ENCODE measurements at regions not wholly inside any gene's neighbourhood (a gene's known extent, or its start where the extent isn't known, plus 50 kb on each side); places are given as distances from the start of the nearest gene placed in this dataset.

DNA sequence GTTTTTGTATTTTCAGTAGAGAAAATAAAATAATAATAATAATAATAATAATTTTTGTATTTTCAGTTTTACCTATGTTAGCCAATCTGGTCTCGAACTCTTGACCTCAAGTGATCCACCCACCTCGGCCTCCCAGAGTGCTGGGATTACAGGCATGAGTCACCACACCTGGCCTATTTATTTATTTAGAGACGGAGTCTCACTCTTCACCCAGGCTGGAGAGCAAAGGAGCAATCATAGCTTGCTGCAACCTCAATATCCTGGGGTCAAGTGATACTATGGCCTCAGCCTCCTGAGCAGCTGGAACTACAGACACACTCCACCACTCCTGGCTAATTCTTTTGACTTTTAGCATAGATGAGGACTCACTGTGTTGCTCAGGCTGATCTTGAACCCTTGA, 167.5 kb downstream of the TLE1 start:
- TF ChIP-seq, protein P1, sequence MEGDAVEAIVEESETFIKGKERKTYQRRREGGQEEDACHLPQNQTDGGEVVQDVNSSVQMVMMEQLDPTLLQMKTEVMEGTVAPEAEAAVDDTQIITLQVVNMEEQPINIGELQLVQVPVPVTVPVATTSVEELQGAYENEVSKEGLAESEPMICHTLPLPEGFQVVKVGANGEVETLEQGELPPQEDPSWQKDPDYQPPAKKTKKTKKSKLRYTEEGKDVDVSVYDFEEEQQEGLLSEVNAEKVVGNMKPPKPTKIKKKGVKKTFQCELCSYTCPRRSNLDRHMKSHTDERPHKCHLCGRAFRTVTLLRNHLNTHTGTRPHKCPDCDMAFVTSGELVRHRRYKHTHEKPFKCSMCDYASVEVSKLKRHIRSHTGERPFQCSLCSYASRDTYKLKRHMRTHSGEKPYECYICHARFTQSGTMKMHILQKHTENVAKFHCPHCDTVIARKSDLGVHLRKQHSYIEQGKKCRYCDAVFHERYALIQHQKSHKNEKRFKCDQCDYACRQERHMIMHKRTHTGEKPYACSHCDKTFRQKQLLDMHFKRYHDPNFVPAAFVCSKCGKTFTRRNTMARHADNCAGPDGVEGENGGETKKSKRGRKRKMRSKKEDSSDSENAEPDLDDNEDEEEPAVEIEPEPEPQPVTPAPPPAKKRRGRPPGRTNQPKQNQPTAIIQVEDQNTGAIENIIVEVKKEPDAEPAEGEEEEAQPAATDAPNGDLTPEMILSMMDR (IDR thresholded peaks at IDR 0.05; ENCODE audit: extremely low read depth, missing control alignments) = no peak
- DNase-seq (ENCODE audit: low spot score) = no peak

DNA sequence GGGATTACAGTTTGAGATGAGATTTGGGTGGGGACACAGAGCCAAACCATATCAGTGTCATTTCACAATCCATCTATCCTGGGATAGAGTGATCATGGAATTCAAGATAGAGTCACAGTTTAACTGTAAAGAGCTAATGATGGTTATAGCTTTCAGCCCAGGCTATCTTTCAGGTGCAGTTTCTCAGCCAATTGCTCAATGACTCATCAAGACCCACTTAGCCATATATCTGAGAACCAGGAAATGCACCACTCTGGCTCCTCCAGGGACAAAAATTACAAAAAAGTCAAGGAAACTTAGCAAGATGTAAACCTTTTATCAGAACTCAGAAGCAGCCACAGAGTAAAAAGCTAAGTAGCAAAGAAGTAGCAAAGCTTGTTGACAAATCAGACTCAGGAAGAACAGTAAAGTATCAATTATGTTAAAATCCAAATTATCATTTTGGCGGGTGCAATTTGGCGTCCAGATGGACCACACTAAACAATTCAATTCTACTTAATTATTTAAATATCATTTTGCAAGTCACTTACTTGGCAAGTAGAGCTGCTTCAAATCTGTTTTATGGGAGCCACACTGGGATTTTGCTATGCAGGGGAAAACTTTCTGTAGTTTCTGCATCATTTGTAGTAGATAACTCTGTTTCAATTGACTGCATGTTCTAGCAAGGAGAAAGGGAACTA, 169.4 kb downstream of the TLE1 start:
- TF ChIP-seq, protein P1 (IDR thresholded peaks at IDR 0.05; ENCODE audit: extremely low read depth, missing control alignments) = no peak

DNA sequence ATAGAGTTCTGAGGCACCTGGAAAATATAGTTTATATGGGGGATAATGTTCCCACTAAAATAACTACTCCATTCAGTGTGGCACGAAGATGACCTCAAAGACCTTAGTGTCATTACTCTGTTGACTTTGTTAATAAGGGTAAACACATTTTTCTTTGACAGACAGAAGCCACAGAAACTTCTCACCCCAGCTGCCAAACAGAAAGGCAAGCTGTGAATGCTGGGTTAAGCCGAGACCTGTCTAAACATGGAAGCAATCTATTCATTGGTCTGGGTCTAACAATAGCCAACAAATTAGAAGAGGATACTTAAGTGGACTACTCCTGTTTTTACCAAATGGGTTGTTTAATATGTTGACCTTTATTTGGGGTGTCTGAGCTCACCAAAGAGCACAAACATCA, 171.4 kb downstream of the TLE1 start:
- TF ChIP-seq, protein P1 (IDR thresholded peaks at IDR 0.05; ENCODE audit: extremely low read depth, missing control alignments) = no peak

More for the DNA sequence above, 169.4 kb downstream of the TLE1 start:
- DNase-seq (ENCODE audit: low spot score) = no peak

DNA sequence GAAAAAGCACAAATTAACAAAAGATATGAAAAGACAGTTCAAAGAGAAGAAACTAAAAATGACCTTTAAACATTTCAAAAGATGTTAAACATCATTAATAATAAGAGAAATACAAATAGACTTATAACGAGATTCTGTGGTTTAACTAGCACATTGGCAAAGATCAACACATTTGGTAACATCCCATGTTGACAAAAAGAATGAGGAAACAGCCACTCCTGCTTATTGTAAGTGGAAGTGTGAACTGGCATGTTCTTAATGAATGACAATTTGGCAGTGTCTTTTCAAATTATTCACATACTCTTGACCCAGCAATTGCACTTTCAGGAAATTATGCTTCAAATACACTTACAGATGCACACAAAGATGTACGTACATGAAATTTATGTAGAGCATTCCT, 176.3 kb downstream of the TLE1 start:
- TF ChIP-seq, protein P1 (IDR thresholded peaks at IDR 0.05; ENCODE audit: extremely low read depth, missing control alignments) = no peak
- DNase-seq (ENCODE audit: low spot score) = no peak

More for the DNA sequence above, 171.4 kb downstream of the TLE1 start:
- no peak for DNase-seq (ENCODE audit: low spot score)

DNA sequence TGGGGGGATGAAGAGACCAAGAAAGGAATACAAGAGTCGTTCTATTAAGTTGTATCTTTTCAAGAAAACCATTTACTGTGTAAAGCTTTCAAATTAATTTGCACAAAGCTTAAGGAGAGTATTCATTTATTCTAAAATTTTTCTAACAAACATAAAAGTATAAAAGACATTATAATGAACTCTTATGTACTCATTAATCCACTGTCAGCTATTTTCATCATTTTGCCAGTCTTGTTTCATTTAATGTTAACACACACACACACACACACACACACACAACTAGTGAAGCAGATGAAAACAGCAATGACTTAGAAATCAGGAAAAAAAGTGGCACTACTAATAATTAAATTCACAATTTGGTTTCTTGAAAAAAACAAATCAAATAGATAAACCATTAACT, 176.7 kb downstream of the TLE1 start:
- TF ChIP-seq, protein P1 (IDR thresholded peaks at IDR 0.05; ENCODE audit: extremely low read depth, missing control alignments) = no peak
- no peak for DNase-seq (ENCODE audit: low spot score)

DNA sequence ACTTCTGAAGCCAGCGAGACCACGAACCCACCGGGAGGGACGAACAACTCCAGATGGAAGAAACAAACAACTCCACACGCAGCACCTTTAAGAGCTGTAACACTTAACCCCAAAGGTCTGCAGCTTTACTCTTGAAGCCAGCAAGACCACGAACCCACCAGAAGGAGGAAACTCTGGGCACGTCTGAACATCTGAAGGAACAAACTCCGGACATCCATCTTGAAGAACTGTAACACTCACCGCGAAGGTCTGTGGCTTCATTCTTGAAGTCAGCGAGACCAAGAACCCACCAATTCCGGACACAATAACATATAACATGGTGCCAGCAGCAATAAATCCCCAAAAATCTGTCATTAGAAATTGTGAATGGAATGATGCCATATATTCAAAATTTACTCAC, 180.9 kb downstream of the TLE1 start:
- TF ChIP-seq, protein P1 (IDR thresholded peaks at IDR 0.05; ENCODE audit: extremely low read depth, missing control alignments) = no peak

DNA sequence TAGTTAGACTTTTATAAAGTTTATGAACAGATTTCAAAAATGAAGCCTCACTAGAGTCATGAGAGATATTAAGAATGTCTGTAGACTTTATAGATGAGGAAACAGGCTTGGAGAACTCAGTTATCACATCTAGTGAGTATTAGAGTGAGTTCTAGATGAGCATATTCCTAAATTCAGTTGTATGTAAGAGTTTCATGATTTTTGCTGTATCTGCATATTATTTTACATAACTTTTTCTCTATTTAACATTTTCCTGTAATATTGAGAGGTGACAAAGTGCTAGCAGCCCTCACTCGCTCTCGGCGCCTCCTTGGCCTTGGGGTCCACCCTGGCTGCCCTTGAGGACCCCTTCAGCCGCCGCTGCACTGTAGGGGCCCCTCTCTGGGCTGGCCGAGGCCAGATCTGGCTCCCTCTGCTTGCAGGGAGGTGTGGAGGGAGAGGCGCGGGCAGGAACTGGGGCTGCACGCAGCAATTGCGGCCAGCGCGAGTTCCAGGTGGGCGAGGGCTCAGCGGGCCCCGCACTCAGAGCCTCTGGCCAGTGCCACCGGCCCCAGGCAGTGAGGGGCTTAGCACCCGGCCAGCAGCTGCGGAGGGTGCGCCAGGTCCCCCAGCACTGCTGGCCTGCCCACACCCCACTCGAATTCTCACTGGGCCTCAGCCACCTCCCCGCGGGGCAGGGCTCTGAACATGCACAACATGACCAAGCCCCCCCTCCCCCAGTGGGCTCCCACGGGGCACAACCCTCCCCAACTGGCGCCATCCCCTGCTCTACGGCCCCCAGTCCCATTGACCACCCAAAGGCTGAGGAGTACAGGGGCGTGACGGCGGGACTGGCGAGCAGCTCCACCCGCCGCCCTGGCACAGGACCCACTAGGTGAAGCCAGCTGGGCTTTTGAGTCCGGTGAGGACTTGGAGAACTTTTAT, 182.1 kb downstream of the TLE1 start:
- TF ChIP-seq, protein P1 (IDR thresholded peaks at IDR 0.05; ENCODE audit: extremely low read depth, missing control alignments) = no peak
- DNase-seq (ENCODE audit: low spot score) = no peak

More for the DNA sequence above, 180.9 kb downstream of the TLE1 start:
- no peak for DNase-seq (ENCODE audit: low spot score)
